ENCODE measurements at regions not wholly inside any gene's neighbourhood (a gene's known extent, or its start where the extent isn't known, plus 50 kb on each side); places are given as distances from the start of the nearest gene placed in this dataset.

DNA sequence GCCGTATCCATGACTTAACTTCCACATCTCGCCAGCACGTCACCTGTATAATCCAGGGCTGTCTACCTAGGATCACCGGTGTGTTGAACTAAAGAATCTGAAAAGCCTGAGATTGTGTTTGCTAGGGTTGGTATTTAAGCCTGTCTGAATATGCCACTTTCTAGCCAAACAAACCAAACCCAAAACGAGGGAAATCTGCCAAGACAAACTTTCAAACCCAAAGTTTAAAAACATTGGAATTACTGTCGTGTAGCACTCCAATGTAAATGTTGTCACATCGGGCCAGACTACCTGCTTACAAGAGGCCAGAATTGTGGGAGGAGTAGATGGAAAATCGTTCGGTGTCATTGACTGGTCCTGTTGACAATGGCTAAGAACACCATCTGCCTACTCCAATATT is 747.8 kb downstream of the EFNB2 start:
- FAIRE-seq, result no peak

DNA sequence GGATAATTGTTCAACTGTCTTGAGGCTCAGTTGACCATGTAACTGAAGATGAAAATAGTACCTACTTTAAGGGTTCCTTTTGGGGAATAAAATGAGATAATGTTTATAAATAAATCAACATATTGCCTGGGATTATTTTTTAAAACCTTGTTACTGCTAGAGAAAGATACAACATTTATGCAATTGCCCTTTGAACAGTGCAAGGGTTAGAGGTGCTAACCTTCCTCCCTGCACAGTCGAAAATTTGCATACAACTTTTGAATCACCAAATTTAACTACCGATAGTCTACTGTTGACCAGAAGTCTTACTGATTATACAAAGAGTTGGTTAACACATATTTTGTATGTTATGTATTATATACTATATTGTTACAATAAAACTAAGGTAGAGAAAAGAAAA is 750.0 kb downstream of the EFNB2 start:
- FAIRE-seq (no peak), DNase-seq (ENCODE audit: low spot score in 2 of 2) (no peak)

More for the DNA sequence above, 747.8 kb downstream of the EFNB2 start:
- DNase-seq (ENCODE audit: low spot score in 2 of 2), result no peak

DNA sequence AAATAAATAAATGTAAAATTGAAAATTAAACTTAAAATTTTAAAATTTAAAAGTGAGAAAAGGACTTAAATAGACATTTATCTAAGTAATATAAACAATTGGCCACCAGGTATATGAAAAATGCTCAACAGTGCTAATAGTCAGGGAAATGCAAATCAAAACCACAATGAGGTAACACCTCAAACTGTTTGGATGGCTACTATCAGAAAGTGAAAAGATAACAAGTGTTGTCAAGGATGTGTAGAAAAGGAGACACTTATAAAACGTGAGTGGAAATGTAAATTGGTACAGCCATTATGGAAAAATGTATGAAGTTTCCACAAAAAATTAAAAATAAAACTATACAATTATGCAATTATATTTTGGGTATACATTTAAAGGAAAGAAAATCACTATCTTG is 752.2 kb downstream of the EFNB2 start:
- no peak for FAIRE-seq
- no peak for DNase-seq (ENCODE audit: low spot score in 2 of 2)

DNA sequence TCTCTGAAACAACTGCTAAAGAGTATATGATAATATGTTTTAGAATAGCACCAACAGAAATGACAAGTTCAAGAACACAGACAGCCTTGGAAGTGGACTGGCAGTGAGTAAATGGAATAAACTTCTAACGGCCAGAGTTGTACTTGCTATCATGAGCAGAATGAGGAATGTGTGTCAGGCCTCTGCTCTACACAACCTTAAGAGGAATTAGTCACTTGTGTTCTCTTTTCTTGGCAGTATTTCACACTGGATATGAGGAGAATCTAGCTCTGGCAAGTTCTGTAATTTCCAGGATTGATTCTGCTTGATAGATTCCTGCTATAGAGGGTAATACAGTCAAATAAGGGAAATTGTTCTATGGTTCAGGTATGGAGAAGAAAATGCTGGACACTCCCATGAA is 757.3 kb downstream of the EFNB2 start:
- DNase-seq (ENCODE audit: low spot score in 2 of 2), result no peak
- no peak for FAIRE-seq

- FAIRE-seq, result no peak
- no peak for DNase-seq (ENCODE audit: low spot score in 2 of 2)
Measured at GRCh38 chr13:105774739-105775460, 760.6 kb downstream of the EFNB2 start.

GRCh38 chr13:105773863-105774538 is 761.5 kb downstream of the EFNB2 start:
- no peak for DNase-seq (ENCODE audit: low spot score in 2 of 2)
- no peak for FAIRE-seq

GRCh38 chr13:105773241-105773640 is 762.2 kb downstream of the EFNB2 start:
- DNase-seq (ENCODE audit: low spot score in 2 of 2) (no peak), FAIRE-seq (no peak)

GRCh38 chr13:105764486-105764885 is 771.0 kb downstream of the EFNB2 start:
- FAIRE-seq, result no peak
- no peak for DNase-seq (ENCODE audit: low spot score in 2 of 2)

DNA sequence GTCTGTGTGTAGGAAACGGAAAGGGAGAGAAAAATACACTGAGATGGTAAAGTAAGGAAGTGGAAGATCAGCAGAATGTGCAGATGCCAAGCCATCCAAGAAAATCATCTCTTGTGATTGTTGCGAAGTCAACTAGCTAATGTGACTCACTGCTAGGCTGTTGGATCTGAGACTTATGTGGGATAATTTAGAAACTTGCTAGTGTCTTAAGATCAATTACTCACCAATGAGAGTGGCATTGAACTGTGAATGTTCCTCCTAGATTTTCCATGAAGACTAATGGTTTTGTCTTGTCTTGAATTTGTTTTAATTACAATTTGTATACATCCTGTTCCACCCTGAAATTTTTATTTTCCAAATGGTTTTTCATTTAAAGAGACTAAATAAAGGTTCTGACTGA is 771.6 kb downstream of the EFNB2 start:
- no peak for DNase-seq (ENCODE audit: low spot score in 2 of 2)
- no peak for FAIRE-seq

DNA sequence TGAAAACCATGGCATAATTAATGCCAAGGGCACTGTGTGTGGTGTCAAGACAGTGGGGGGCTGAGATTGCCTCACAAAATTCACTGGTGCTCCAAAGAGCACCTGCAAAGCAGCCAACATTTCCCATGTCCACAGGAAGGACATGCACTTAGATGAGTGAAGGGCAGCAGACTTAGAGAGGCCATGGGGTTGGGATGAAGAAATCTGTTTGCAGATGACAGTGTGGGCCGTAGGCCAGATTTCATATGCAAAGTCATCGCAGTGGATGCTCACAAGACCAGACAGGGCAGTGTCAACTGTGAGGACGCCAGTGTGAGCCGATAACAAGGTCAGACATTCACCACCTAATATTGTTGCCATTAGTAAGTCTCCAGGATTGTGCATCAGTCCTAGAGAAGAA is 773.4 kb downstream of the EFNB2 start:
- DNase-seq (ENCODE audit: low spot score in 2 of 2) (no peak), FAIRE-seq (no peak)

DNA sequence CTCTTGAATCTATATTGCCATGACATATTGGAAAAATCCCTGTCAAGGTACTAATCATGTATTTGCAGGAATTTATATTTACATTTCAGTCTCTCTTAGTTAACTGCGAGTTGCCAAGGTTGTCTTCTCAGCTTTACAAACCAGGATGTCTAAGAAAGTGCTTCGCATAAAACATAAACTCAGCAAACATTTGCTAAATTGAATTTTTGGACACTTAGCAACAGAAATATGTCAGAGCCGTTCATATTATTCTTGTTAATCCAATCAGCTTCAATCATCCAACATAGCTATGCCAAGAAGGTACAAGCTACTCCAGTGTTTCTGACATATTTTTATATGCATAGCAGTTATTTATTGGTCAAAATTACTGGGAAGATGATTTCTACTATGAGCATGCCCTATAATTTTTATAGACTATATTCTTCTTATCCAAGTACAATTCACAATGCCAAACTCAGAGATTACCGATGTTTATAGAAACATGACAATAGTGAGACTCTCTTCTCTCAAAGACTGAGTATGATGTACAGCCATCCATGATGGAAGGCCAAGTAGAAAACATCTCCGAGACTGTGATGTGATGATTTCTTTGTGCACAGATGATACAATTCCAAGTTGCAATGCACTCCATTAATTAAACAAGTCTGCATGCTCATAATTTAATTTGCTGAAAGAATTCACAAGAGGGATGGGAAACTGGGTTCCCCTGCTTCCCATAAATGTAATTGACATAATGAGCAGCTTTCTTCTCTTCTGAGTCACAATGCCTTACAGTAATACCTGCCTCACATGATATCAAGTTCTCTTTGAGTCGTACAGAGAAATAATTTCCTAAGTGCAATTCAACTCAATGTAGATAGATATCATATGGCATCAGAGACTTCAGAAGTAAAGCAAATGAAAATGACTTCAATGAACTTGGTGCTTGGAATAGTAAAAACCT is 776.3 kb downstream of the EFNB2 start:
- FAIRE-seq (no peak), DNase-seq (ENCODE audit: low spot score in 2 of 2) (no peak)

GRCh38 chr13:105740739-105741138 is 794.7 kb downstream of the EFNB2 start:
- FAIRE-seq, result no peak
- no peak for DNase-seq (ENCODE audit: low spot score in 2 of 2)

- no peak for FAIRE-seq
Measured at GRCh38 chr13:105737688-105738087, 797.8 kb downstream of the EFNB2 start.

DNA sequence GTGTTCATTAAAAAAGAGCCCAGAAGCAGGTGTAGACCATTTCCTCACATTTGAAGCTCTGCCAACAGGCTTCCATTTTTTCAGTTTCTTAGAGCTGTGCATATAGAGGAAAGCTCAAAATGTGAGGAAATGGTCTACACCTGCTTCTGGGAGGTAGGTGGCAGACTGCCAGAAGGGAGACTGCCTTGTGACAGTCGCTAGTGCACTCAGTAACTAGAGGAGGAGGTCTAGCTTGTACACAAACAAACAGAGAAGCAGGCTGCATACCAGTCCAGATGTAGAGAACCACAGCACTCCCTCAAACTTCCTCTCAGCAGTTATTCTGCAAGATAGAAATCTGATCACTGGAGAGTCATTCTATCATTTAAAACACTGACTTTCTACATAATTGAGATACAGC is 800.2 kb downstream of the EFNB2 start:
- no peak for FAIRE-seq
- DNase-seq (ENCODE audit: low spot score in 2 of 2), result no peak

More at GRCh38 chr13:105737688-105738087, 797.8 kb downstream of the EFNB2 start:
- no peak for DNase-seq (ENCODE audit: low spot score in 2 of 2)

DNA sequence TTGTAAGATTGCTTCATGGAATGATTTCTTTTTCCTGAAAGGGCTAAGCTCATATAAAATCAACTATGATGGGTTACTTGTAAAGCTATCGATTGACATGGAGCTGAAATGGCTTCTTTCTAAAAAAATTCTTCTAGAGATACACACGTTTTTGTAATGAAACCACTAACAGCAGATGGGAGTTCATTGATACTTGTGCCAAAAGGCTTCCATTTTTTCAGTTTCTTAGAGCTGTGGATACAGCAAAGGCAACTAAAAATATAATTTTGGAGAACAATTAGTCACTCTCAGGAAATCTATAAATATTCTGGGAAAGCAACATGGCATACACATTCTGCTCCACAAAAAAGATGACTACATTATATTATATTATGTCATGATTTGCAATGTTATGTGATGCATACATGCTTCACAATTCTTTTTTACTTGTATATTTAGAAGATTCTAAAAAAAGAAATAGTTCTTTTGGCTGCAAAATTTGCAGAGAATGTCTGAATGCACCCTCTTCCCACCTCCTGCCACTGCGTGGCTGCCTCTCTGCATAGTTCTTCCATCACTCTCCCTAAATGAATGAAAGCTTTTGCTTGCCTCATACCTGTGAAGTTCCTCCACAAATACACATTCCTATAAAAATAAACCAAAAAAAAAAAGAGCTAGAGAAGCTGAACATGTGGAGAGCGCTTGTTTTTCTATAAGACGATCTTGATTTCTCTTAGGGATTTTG is 802.5 kb downstream of the EFNB2 start:
- DNase-seq (ENCODE audit: low spot score in 2 of 2), result no peak
- no peak for FAIRE-seq

- DNase-seq (ENCODE audit: low spot score in 2 of 2) (no peak), FAIRE-seq (no peak)
Measured at GRCh38 chr13:105725887-105726286, 809.6 kb downstream of the EFNB2 start.

DNA sequence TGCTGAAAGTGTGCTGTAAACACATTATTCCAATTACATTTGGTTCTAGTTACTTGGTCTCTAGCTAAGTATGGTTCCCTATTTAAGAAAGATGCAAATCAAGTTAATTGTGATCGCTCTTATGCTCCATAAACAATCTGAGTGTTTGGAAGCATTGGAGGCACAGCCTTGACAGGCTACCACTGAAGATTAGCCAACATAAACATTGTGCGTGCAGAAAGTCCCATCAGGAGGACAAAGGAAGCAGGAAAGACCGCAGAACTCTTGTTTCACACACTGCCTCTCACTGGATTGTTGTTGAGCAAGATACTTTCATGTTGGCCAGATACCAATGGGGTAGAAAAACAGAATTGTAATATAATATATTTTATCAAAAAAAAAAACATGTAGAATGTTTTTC is 814.4 kb downstream of the EFNB2 start:
- FAIRE-seq, result no peak
- no peak for DNase-seq (ENCODE audit: low spot score in 2 of 2)

- FAIRE-seq, result no peak
- no peak for DNase-seq (ENCODE audit: low spot score in 2 of 2)
Measured at GRCh38 chr13:105719859-105720258, 815.6 kb downstream of the EFNB2 start.

- DNase-seq (ENCODE audit: low spot score in 2 of 2) (no peak), FAIRE-seq (no peak)
Measured at GRCh38 chr13:105709181-105709580, 826.3 kb downstream of the EFNB2 start.

DNA sequence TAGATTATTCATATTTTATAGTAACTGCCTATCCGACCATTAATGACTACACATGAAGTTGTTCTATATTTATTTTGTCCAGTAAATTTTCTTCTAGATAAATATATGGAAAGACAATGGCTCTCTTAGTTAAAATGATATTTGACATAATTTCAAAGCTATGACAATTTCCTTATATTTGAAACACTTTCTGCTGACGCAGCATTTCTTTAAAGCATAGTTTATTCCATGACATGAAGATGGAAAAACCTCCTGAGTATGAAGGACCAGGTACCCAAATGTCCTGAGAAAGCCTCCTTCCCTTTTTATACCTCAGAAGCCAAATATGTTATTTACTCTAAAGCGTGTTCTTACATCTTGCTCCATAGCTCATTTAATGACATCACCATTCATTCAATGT is 831.6 kb downstream of the EFNB2 start:
- DNase-seq (ENCODE audit: low spot score in 2 of 2) (no peak), FAIRE-seq (no peak)

DNA sequence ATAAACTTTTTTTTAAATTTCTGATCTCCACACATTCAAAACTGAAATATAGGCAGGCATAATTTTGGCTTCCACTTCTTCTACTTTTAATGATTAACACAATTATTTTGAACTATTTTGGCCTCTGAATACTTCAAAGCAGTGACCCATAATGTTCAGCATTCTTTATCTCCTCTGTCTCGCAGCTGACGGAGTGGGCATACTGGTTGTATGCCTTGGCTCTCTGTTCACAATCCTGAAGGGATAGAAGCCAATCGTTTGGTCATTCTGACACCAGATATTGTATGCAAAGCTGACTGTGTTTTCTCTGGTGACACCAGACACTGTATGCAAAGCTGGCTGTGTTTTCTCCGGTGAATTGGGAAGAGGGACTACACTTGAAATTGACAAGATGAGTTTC is 833.0 kb downstream of the EFNB2 start:
- DNase-seq (ENCODE audit: low spot score in 2 of 2), result no peak
- no peak for FAIRE-seq

Measured in frontal cortex (tissue), 3 donors.